ENCODE measurements at regions not wholly inside any gene's neighbourhood (a gene's known extent, or its start where the extent isn't known, plus 50 kb on each side); places are given as distances from the start of the nearest gene placed in this dataset.

DNA sequence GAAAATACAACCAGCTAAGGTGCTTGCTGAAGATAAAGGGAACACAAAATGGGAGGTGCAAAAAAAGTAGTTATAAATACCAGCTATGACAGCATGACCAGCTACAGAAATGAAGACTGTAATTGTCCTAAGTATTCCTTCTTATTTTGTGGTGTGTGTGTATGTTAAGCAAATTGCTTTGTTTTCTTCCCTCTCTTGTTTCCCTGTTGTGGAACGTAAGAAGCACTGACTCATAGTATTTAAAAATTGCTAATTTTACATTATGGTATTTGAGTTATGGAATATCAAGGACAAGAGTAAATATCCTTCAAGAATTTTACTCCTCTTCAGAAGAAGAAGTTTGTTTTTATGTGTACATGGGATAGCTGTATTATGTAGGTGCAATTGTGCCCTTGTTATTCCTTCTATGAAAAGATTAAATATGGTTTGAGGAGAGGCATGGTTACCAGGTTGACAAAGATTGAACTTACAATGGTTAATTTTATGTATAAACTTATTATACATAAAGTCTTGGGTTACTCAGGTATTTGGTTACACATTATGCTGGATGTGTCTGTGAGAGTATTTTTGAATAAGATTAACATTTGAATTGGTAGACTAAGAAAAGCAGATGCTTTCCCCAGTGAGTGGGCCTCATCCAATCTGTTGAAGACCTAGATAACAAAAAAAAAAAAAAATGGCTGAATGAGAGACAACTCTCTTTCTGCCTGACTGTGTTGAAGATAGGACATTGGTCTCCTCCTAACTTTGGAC is 1132.1 kb upstream of the ALCAM start:
- FAIRE-seq, result no peak
- in situ Hi-C loops (cut with MboI) (no loop called here), intact Hi-C loops (cut with micrococcal nuclease; ENCODE audit: unreplicated experiment) (no loop called here)
- SMC1A ChIA-PET (ENCODE audit: uncharacterized antibody, unreplicated experiment), result no interaction called here
- TF ChIP-seq EED (IDR thresholded peaks at IDR 0.05; ENCODE audit: low read depth) (no peak), ATF7 (IDR thresholded peaks at IDR 0.05; ENCODE audit: low read depth) (no peak), SUPT20H (IDR thresholded peaks at IDR 0.05; ENCODE audit: borderline replicate concordance, control insufficient read depth, low read depth, low read length) (no peak), BHLHE40 (IDR thresholded peaks at IDR 0.05; ENCODE audit: borderline replicate concordance in 1 of 2, low read depth in 2 of 2, low read length in 1 of 2) (no peak), MXI1 (IDR thresholded peaks at IDR 0.05; ENCODE audit: low read depth, low read length) (no peak), BRCA1 (IDR thresholded peaks at IDR 0.05; ENCODE audit: low read depth, low read length) (no peak), RAD21 (IDR thresholded peaks at IDR 0.05; ENCODE audit: insufficient read depth, low read depth, low read length) (no peak), EP300 (IDR thresholded peaks at IDR 0.05; ENCODE audit: borderline replicate concordance in 1 of 2, control insufficient read depth in 1 of 2, low read depth in 2 of 2, low read length in 2 of 2) (no peak), CHD1 (IDR thresholded peaks at IDR 0.05; ENCODE audit: low read depth, low read length) (no peak), HCFC1 (IDR thresholded peaks at IDR 0.05; ENCODE audit: low read length) (no peak), CHD4 (IDR thresholded peaks at IDR 0.05) (no peak), RBBP5 (conservative IDR thresholded peaks at IDR 0.05) (no peak)
- TF ChIP-seq, protein P1, sequence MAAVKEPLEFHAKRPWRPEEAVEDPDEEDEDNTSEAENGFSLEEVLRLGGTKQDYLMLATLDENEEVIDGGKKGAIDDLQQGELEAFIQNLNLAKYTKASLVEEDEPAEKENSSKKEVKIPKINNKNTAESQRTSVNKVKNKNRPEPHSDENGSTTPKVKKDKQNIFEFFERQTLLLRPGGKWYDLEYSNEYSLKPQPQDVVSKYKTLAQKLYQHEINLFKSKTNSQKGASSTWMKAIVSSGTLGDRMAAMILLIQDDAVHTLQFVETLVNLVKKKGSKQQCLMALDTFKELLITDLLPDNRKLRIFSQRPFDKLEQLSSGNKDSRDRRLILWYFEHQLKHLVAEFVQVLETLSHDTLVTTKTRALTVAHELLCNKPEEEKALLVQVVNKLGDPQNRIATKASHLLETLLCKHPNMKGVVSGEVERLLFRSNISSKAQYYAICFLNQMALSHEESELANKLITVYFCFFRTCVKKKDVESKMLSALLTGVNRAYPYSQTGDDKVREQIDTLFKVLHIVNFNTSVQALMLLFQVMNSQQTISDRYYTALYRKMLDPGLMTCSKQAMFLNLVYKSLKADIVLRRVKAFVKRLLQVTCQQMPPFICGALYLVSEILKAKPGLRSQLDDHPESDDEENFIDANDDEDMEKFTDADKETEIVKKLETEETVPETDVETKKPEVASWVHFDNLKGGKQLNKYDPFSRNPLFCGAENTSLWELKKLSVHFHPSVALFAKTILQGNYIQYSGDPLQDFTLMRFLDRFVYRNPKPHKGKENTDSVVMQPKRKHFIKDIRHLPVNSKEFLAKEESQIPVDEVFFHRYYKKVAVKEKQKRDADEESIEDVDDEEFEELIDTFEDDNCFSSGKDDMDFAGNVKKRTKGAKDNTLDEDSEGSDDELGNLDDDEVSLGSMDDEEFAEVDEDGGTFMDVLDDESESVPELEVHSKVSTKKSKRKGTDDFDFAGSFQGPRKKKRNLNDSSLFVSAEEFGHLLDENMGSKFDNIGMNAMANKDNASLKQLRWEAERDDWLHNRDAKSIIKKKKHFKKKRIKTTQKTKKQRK (IDR thresholded peaks at IDR 0.05; ENCODE audit: low read depth, low read length), result no peak
- H3K4me1 ChIP-seq (ENCODE audit: control insufficient read depth, insufficient read depth, low read length), result no peaks in the 10 kb centered on the region
- no TSS peak for BruUV-seq (replicated peaks)
- H3K4me2 ChIP-seq (ENCODE audit: control insufficient read depth, insufficient read depth), result no peak overlapping the region
- ATAC-seq, result no peak
- POLR2A ChIA-PET, result no interaction called here
- no peaks in the 10 kb centered on the region for H3K27me3 ChIP-seq (replicated peaks in 1 of 2; ENCODE audit: control insufficient read depth in 2 of 2, insufficient read depth in 2 of 2, low read length in 1 of 2)
- H3K9me3 ChIP-seq (replicated peaks; ENCODE audit: control insufficient read depth, insufficient read depth, low read length), result no peaks in the 10 kb centered on the region
- no peak overlapping the region for H3K9ac ChIP-seq (ENCODE audit: control insufficient read depth, insufficient read depth, low read length)
- RAD21 ChIA-PET (ENCODE audit: unreplicated experiment), result no interaction called here
- no peak overlapping the region for H2AFZ ChIP-seq (ENCODE audit: control insufficient read depth, low read depth, low read length)
- CTCF ChIA-PET, result no interaction called here
- no peaks in the 10 kb centered on the region for H4K20me1 ChIP-seq (ENCODE audit: control insufficient read depth, insufficient read depth)
- no peak for DNase-seq (ENCODE audit: low read depth, low spot score)
- no peak overlapping the region for H3K4me3 ChIP-seq
- 67% methylated on average over 1 of the region's 1 CpG for WGBS (ENCODE audit: insufficient coverage, insufficient replicate concordance, low lambda C conversion rate, missing lambda C conversion rate)
- no peak overlapping the region for H3K27ac ChIP-seq (ENCODE audit: control insufficient read depth, insufficient read depth)
- H3K79me2 ChIP-seq (ENCODE audit: control insufficient read depth, insufficient read depth, low read length), result no peaks in the 10 kb centered on the region
- H3K36me3 ChIP-seq (ENCODE audit: control insufficient read depth in 2 of 2, insufficient read depth in 2 of 2, low read length in 1 of 2), result no peaks in the 10 kb centered on the region
